Parathyroid adenoma (tissue), 2 donors: ENCODE measurements at regions not wholly inside any gene's neighbourhood (a gene's known extent, or its start where the extent isn't known, plus 50 kb on each side); places are given as distances from the start of the nearest gene placed in this dataset.
A peak's percentile ranks its signal among the peaks of the same experiment; 100 is the strongest.

Source experiments
- H2AFZ ChIP-seq: fragments of 300-600 bp; sonication (generic); one replicate; pipeline ENCODE4 v1.7.0; 2017; ENCODE audit warnings: antibody characterized with exemption, mild to moderate bottlenecking
- H3K27ac ChIP-seq: fragments of 300-600 bp; sonication (generic); one replicate; pipeline ENCODE4 v1.7.0; 2017
- H3K27me3 ChIP-seq: fragments of 300-600 bp; sonication (generic); one replicate; pipeline ENCODE4 v1.7.0; 2017; ENCODE audit warnings: low read length; ENCODE audit not compliant: control insufficient read depth, insufficient read depth
- H3K36me3 ChIP-seq: fragments of 300-600 bp; sonication (generic); one replicate; pipeline ENCODE4 v1.7.0; 2017; ENCODE audit warnings: low read length; ENCODE audit not compliant: control insufficient read depth, insufficient read depth
- H3K4me1 ChIP-seq: fragments of 300-600 bp; sonication (generic); one replicate; pipeline ENCODE4 v1.7.0; 2017; ENCODE audit warnings: control low read depth
- H3K4me2 ChIP-seq: fragments of 300-600 bp; sonication (generic); one replicate; pipeline ENCODE4 v1.7.0; 2017; ENCODE audit warnings: low read length
- H3K4me3 ChIP-seq: fragments of 300-600 bp; sonication (generic); one replicate; pipeline ENCODE4 v1.7.0; 2017; ENCODE audit warnings: low read depth, low read length
- H3K79me2 ChIP-seq: fragments of 300-600 bp; sonication (generic); one replicate; pipeline ENCODE4 v1.7.0; 2017; ENCODE audit warnings: control low read depth
- H3K9ac ChIP-seq: fragments of 300-600 bp; sonication (generic); one replicate; pipeline ENCODE4 v1.7.0; 2017; ENCODE audit warnings: mild to moderate bottlenecking
- H3K9me3 ChIP-seq: fragments of 300-600 bp; sonication (generic); one replicate; pipeline ENCODE4 v1.7.0; 2017; ENCODE audit warnings: low read length; ENCODE audit not compliant: control insufficient read depth
- TF ChIP-seq, protein P1 (sequence below): fragments of 300-600 bp; sonication (generic); IDR thresholded peaks from one replicate; pipeline ENCODE4 v1.7.0; 2017; ENCODE audit warnings: antibody characterized with exemption, mild to moderate bottlenecking
- donor health status: primary hyperparathyroidism.

- no peaks in the 10 kb centered on the region for H3K27me3 ChIP-seq
- no peaks in the 10 kb centered on the region for H3K9me3 ChIP-seq
- TF ChIP-seq, protein P1, sequence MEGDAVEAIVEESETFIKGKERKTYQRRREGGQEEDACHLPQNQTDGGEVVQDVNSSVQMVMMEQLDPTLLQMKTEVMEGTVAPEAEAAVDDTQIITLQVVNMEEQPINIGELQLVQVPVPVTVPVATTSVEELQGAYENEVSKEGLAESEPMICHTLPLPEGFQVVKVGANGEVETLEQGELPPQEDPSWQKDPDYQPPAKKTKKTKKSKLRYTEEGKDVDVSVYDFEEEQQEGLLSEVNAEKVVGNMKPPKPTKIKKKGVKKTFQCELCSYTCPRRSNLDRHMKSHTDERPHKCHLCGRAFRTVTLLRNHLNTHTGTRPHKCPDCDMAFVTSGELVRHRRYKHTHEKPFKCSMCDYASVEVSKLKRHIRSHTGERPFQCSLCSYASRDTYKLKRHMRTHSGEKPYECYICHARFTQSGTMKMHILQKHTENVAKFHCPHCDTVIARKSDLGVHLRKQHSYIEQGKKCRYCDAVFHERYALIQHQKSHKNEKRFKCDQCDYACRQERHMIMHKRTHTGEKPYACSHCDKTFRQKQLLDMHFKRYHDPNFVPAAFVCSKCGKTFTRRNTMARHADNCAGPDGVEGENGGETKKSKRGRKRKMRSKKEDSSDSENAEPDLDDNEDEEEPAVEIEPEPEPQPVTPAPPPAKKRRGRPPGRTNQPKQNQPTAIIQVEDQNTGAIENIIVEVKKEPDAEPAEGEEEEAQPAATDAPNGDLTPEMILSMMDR: no peak
- H3K4me2 ChIP-seq: no peak overlapping the region
- H3K4me1 ChIP-seq: peaks cover 12% of the 10 kb centered on the region
- peaks cover 12% of the 10 kb centered on the region for H3K79me2 ChIP-seq
- no peak overlapping the region for H3K9ac ChIP-seq
- H3K36me3 ChIP-seq: no peaks in the 10 kb centered on the region
- H2AFZ ChIP-seq: no peak overlapping the region
- H3K4me3 ChIP-seq: no peak overlapping the region
- H3K27ac ChIP-seq: peak overlapping the region; percentile 21
These were observed 75.6 kb upstream of the MGAT5 start for GRCh38 chr2:134178138-134178877.

GRCh38 chr2:134181219-134181618, 72.7 kb upstream of the MGAT5 start:
- Histone ChIP-seq H3K9me3 (no peaks in the 10 kb centered on the region), H3K4me3 (no peak overlapping the region), H3K36me3 (no peaks in the 10 kb centered on the region), H2AFZ (no peak overlapping the region), H3K27me3 (no peaks in the 10 kb centered on the region), H3K27ac (no peak overlapping the region), H3K9ac (no peak overlapping the region), H3K79me2 (peaks cover 17% of the 10 kb centered on the region), H3K4me2 (no peak overlapping the region), H3K4me1 (peaks cover 32% of the 10 kb centered on the region)
- TF ChIP-seq, protein P1: no peak

DNA sequence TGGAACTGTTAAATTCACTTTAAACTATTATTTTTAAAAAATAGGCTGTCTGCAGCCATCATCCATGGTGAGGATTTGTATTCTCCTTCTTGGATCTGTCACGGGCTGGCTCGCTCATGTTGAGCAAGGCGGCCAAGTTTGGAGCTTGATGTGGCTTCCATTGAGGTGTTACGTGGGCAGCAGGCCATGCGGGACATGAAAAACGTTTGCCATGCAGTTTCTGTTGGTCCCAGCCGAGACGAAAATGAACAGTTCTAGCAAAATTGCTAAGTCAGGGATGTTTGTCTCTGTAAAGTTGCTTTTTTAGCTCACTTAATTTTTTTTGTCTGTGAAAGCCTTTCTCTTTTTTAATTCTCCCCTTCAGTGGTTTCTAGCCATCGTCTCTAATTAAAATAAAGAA, 70.2 kb upstream of the MGAT5 start:
- peak overlapping the region; percentile 31 for H2AFZ ChIP-seq
- H3K4me1 ChIP-seq: peaks cover 22% of the 10 kb centered on the region
- no peak overlapping the region for H3K4me3 ChIP-seq
- H3K4me2 ChIP-seq: peak overlapping the region; percentile 36
- no peak overlapping the region for H3K9ac ChIP-seq
- peaks cover 19% of the 10 kb centered on the region for H3K79me2 ChIP-seq
- peak overlapping the region; percentile 60 for H3K27ac ChIP-seq
- TF ChIP-seq, protein P1: no peak
- no peaks in the 10 kb centered on the region for H3K27me3 ChIP-seq
- H3K36me3 ChIP-seq: no peaks in the 10 kb centered on the region
- H3K9me3 ChIP-seq: no peaks in the 10 kb centered on the region

DNA sequence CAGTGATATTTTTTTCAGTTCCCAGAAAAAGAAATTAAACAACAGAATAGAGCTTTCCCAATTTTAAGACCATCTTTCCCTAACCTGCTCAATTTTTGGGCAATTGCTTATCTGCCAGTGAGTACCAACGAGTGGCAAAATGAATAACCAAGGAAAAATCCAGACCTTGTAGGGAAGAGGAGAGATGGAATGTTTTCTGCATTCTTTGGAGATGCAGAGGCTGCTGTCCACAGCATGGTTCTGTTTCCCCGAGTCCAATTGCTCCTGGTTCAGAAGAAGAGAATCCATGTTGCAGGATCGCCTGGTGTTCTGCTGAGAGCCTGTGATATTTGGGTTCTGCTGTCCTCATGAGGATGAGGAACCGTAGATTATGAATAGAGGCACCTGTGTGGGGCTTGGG, 68.2 kb upstream of the MGAT5 start:
- Histone ChIP-seq H3K27ac (no peak overlapping the region), H3K27me3 (no peaks in the 10 kb centered on the region), H3K9ac (no peak overlapping the region), H3K4me1 (peaks cover 28% of the 10 kb centered on the region), H2AFZ (no peak overlapping the region), H3K79me2 (peaks cover 10% of the 10 kb centered on the region), H3K4me3 (no peak overlapping the region), H3K9me3 (no peaks in the 10 kb centered on the region), H3K4me2 (no peak overlapping the region), H3K36me3 (no peaks in the 10 kb centered on the region)
- TF ChIP-seq, protein P1: no peak
